Lower leg skin (tissue), 3 donors: ENCODE measurements at regions not wholly inside any gene's neighbourhood (a gene's known extent, or its start where the extent isn't known, plus 50 kb on each side); places are given as distances from the start of the nearest gene placed in this dataset.

ENCODE experiments used
- POLR2A ChIP-seq, 2 donors: fragments of 450-650 bp; IDR thresholded peaks; one replicate each; pipeline ENCODE4 v1.6.1; 2016 to 2017; ENCODE audit warnings: antibody characterized with exemption in 2 of 2, mild to moderate bottlenecking in 1 of 2, moderate library complexity in 1 of 2
- TF ChIP-seq, protein P1 (sequence below), 3 donors: fragments of 450-650 bp; IDR thresholded peaks; one replicate each; pipeline ENCODE4 v1.5.1; 2016; ENCODE audit warnings: antibody characterized with exemption in 3 of 3, mild to moderate bottlenecking in 3 of 3, moderate library complexity in 2 of 3

GRCh38 chr2:33836628-33837027 is 237.5 kb upstream of the FAM98A start:
- TF ChIP-seq, protein P1, sequence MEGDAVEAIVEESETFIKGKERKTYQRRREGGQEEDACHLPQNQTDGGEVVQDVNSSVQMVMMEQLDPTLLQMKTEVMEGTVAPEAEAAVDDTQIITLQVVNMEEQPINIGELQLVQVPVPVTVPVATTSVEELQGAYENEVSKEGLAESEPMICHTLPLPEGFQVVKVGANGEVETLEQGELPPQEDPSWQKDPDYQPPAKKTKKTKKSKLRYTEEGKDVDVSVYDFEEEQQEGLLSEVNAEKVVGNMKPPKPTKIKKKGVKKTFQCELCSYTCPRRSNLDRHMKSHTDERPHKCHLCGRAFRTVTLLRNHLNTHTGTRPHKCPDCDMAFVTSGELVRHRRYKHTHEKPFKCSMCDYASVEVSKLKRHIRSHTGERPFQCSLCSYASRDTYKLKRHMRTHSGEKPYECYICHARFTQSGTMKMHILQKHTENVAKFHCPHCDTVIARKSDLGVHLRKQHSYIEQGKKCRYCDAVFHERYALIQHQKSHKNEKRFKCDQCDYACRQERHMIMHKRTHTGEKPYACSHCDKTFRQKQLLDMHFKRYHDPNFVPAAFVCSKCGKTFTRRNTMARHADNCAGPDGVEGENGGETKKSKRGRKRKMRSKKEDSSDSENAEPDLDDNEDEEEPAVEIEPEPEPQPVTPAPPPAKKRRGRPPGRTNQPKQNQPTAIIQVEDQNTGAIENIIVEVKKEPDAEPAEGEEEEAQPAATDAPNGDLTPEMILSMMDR (IDR thresholded peaks at IDR 0.05) = no peak
- no peak for TF ChIP-seq POLR2A (IDR thresholded peaks at IDR 0.05)
